Lower leg skin (tissue), 3 donors: ENCODE measurements at regions not wholly inside any gene's neighbourhood (a gene's known extent, or its start where the extent isn't known, plus 50 kb on each side); places are given as distances from the start of the nearest gene placed in this dataset.

Experiments
- POLR2A ChIP-seq, 2 donors: fragments of 450-650 bp; IDR thresholded peaks; one replicate each; pipeline ENCODE4 v1.6.1; 2016 to 2017; ENCODE audit warnings: antibody characterized with exemption in 2 of 2, mild to moderate bottlenecking in 1 of 2, moderate library complexity in 1 of 2
- TF ChIP-seq, protein P1 (sequence below), 3 donors: fragments of 450-650 bp; IDR thresholded peaks; one replicate each; pipeline ENCODE4 v1.5.1; 2016; ENCODE audit warnings: antibody characterized with exemption in 3 of 3, mild to moderate bottlenecking in 3 of 3, moderate library complexity in 2 of 3

DNA sequence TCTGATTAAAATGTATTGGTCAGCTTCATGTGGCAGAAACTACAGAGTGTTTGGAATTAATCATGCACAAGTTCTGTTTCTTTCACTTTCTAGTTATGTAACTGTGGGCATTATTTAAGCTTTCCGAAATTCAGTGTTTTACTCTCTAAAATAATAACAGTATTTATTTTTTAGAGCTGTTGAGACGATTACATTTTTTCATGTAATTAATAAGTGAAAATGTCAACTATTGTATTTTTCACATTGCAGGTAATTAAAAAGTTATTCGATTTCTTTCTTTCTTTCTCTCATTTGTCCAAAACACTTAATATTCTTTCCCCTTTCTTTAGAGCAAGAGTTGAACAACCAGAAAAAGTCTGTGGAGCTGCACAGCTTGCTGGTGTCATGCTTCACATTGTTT lies 559.4 kb upstream of the PCDH20 start:
- TF ChIP-seq, protein P1, sequence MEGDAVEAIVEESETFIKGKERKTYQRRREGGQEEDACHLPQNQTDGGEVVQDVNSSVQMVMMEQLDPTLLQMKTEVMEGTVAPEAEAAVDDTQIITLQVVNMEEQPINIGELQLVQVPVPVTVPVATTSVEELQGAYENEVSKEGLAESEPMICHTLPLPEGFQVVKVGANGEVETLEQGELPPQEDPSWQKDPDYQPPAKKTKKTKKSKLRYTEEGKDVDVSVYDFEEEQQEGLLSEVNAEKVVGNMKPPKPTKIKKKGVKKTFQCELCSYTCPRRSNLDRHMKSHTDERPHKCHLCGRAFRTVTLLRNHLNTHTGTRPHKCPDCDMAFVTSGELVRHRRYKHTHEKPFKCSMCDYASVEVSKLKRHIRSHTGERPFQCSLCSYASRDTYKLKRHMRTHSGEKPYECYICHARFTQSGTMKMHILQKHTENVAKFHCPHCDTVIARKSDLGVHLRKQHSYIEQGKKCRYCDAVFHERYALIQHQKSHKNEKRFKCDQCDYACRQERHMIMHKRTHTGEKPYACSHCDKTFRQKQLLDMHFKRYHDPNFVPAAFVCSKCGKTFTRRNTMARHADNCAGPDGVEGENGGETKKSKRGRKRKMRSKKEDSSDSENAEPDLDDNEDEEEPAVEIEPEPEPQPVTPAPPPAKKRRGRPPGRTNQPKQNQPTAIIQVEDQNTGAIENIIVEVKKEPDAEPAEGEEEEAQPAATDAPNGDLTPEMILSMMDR (IDR thresholded peaks at IDR 0.05), result no peak
- TF ChIP-seq POLR2A (IDR thresholded peaks at IDR 0.05), result no peak
